IPS-11a (cell line): ENCODE measurements at regions not wholly inside any gene's neighbourhood (a gene's known extent, or its start where the extent isn't known, plus 50 kb on each side); places are given as distances from the start of the nearest gene placed in this dataset.

ENCODE experiments used
- H3K4me3 ChIP-seq: one replicate; pipeline ENCODE4 v1.5.1; 2013; ENCODE audit warnings: low read depth, low read length, control low read depth

DNA sequence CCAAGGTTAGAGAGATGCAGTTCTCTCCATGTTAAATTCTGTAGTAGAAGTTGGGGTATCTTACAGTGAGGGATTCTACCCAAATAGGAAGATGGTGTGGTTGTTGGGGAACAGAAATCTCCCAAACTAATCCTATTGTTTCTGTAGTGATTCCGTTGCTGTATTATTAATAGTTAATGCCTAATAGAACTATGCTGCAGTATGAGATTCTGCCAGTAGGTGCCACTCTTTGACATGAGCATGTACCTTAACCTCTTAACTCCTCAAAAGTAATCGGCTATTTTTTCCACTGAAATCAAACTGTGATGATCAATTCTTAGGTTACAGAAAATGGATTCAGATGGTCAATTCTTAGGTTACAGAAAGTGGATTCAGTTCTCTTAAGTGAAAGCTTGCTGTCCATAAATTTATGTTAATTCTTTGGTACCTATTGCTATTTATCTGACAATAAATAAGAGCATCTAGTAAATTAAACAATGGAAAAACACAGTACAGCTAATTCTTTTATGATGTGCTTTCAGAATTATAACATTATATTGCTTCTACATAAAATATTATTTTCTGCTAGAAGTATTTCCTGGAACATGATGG is 97.9 kb upstream of the DLX2 start:
- H3K4me3 ChIP-seq: no peak overlapping the region

- H3K4me3 ChIP-seq: no peak overlapping the region
These were observed 101.6 kb upstream of the DLX2 start for GRCh38 chr2:172204309-172204708.

DNA sequence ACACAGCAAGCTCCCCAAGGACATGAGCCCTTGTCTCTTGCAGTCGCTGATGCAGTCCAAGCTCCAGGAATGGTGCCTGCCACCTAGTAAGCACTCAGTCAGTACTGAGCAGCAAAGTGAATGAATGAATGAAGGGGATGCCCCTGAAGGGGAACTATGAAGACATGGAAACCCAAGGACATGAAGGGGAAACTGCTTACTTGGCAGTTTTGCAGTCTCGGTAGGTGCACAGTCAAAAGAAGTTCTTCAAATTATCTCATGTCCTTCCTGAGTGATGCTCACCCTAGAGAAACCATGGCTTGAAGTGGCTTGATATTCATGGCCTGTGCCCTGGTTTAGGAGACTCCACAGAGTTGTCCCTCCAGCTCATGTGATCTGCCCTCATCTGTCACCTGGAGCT is 102.1 kb upstream of the DLX2 start:
- no peak overlapping the region for H3K4me3 ChIP-seq

- no peak overlapping the region for H3K4me3 ChIP-seq
These were observed 102.6 kb upstream of the DLX2 start for GRCh38 chr2:172205292-172205691.

GRCh38 chr2:172207911-172208310 is 105.2 kb upstream of the DLX2 start:
- H3K4me3 ChIP-seq: no peak overlapping the region

DNA sequence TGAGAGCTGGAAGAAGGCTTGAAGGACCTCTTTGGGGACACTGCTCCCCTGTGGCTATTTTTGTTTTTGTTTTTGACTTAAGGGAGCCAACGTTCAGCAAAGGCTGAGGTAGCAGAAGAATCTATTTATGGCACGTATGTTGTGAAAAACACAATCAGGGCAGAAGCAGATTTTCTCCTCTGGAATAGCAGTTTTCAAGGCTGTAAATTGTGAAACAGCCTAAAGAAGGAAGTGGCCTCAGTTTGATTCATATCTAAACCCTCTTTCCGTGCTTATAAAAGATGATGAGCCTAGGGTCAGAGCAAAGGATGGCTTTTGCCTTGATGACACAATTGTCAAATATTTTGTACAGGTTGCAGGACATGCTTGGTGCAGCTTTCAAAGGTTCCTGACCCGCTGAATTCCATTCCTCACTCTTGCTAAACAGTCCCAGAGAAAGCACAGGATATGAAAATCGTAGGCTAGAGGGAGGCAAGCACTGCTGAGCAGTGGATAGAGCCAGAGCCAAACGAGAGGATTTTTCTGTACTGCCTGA is 106.2 kb upstream of the DLX2 start:
- no peak overlapping the region for H3K4me3 ChIP-seq

GRCh38 chr2:172210599-172210998 is 107.9 kb upstream of the DLX2 start:
- no peak overlapping the region for H3K4me3 ChIP-seq

- no peak overlapping the region for H3K4me3 ChIP-seq
These were observed 108.8 kb upstream of the DLX2 start for GRCh38 chr2:172211512-172211911.

- H3K4me3 ChIP-seq: no peak overlapping the region
These were observed 110.6 kb upstream of the DLX2 start for GRCh38 chr2:172213116-172213860.

DNA sequence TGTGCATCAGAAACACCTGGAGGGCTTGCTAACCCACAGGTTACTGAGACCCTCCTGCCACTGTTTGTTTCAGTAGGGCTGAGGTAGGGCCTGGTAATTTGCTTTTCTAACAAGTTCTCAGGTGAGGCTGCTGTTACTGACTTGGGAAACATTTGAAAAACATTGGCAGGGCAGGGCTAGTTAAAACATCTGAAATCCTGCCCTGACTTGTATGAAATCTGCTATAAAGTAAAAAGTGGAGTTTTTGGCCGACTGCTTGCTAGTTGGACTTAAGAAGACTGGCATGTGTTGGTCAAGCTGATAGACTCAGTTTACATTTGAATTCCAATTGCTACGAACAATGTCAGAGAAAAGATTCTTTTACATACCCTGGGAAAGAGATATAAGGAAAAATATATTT is 111.6 kb upstream of the DLX2 start:
- no peak overlapping the region for H3K4me3 ChIP-seq

GRCh38 chr2:172215172-172215935 is 112.7 kb upstream of the DLX2 start:
- H3K4me3 ChIP-seq: no peak overlapping the region

DNA sequence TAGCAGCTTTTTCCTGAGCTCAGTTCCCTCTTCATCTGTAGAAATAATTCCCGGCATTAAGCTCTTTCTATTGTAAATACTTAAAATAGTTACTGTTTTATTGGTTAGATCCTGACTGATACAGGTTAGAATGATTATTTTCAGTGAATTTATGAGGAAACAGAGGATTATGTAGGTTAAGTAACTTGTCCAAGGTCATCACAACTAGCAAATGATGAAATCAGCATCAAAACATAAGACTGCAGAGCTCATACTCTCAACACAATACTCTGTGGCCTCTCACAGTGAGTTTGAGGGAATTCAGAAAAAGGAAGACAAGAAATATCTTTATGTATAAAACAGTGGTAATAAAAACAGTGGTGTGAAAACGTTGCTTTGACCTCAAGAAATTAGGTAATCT is 113.2 kb upstream of the DLX2 start:
- H3K4me3 ChIP-seq: no peak overlapping the region

DNA sequence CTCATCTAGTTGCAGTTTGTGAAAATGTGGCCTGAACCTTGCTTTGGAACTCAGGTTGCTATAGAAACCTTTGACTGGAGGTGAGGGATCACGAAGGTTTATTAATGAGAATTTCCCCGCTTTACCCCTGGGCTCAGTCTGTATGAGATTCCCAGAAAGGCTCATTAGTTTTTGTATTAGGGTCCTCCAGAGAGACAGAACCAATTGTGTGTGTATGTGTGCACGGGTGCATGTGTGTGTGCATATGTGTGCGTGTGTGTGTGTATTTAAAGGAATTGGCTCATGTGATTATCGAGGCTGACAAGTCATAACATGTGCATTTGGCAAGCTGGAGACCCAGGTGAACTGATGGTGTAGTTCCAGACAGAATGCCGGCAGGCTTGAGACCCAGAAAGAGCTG is 113.8 kb upstream of the DLX2 start:
- no peak overlapping the region for H3K4me3 ChIP-seq

DNA sequence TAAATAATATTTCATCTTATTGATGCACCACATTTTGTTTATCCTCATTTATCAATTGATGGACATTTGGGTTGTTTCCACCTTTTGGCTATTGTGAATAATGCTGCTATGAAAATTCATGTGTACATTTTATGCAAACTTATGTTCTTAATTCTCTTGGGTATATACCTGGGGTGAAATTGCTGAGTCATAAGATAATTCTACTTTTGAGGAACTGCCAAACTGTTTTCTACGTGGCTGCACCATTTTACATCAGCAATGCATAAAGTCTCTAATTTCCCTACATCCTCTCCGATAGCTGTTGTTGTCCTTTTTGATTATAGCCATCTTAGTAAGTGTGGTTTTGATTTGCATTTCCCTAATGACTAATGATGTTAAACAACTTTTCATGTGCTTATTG is 116.5 kb upstream of the DLX2 start:
- no peak overlapping the region for H3K4me3 ChIP-seq

- no peak overlapping the region for H3K4me3 ChIP-seq
These were observed 117.4 kb upstream of the DLX2 start for GRCh38 chr2:172220121-172220520.

- no peak overlapping the region for H3K4me3 ChIP-seq
These were observed 120.9 kb upstream of the DLX2 start for GRCh38 chr2:172223601-172224054.

DNA sequence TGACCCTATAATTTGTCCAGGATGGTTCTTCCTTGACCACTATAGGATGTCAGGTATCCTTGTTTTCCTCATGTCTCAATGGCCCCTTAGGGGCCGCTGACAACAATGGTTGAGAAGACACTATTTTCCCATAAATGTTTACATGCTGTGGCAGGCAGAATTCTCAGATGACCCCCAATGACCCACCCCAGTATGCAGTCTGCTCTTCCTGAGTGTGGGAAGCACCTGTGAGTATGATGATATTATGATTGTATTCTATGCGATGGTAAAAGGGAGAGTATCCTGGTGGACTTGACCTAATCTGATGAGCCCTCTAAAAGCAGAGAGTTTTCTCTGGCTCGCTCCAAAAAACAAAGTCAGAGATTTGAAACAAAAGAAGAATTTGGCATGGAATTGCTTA is 123.1 kb upstream of the DLX2 start:
- H3K4me3 ChIP-seq: no peak overlapping the region

DNA sequence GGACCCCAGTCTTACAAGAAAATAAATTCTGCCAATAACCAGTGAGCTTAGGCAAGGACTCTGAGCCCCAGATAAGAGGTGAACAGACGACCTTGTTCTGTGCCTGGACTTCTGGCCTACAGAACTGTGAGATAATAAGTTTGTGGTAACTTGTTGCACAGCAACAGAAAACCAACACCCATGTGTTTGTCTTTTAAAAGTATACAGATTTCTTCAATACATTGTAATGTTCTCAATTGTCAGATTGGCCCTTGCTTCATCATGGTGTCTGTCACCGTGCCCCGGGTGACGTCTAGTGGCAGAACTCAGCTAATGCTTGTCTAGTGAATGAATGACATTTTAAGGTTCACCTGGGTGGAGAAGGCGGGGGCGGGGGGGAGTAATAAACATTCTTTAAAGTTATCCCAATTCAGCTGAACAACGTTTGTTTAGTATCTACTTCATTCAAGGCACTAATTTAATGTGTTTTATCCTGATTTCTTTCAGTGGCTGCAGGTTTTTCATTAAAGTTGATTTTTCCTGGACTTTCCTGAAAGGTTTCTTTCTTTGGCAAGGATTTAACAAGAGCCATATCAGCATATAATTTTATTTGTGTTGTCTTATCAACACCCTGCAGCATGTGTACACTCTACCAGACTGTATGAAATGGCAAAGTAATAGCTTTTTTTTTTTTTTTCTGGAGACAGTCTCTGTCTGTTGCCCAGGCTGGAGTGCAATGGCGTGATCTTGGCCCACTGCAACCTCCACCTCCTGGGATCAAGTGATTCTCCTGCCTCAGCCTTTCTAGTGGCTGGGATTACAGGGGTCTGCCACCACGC is 123.8 kb upstream of the DLX2 start:
- no peak overlapping the region for H3K4me3 ChIP-seq

DNA sequence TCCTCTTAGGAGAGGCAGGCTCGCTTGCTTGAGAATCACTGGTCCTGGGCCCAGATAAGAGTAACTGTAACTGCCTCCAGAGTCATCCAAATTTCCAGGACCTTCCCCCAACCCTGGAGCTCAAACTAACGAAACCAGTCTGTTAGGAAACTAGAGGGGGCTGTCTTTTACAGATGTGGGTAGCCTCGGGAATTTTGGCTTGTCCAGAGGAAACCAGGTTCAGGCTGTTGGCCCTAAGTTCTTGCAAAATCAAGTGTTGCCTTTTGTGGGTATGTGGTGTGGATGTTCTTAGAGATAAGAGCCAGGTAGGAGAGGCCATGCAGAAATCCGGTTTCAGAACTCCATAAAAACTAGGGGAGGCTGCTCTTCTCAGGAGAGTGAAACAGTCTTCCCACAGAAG is 125.0 kb upstream of the DLX2 start:
- H3K4me3 ChIP-seq: no peak overlapping the region

GRCh38 chr2:172228177-172228808 is 125.6 kb upstream of the DLX2 start:
- no peak overlapping the region for H3K4me3 ChIP-seq
